Panc1 (cell line): ENCODE measurements at regions not wholly inside any gene's neighbourhood (a gene's known extent, or its start where the extent isn't known, plus 50 kb on each side); places are given as distances from the start of the nearest gene placed in this dataset.

ENCODE experiments used
- ATAC-seq: fragments of 200-7000 bp; cut with Tn5 transposase; 2 replicates; pipeline ENCODE4 v1.9.1; 2020; ENCODE audit warnings: mild to moderate bottlenecking, moderate library complexity
- BruUV-seq: library from RNA; stranded (reverse); fragments of 400-500 nt; replicated peaks from 2 replicates; lab custom pipeline; 2021; lab: Mats Ljungman, UMichigan
- CTCF ChIA-PET: fragments of 300-600 bp; sonication (Branson Sonifier 250); formaldehyde crosslinking; loops from one replicate; lab custom pipeline; 2022; ENCODE audit warnings: antibody characterized with exemption; lab: Charles Lee
- POLR2A ChIA-PET: fragments of 300-600 bp; sonication (Branson Sonifier 250); formaldehyde crosslinking; loops from one replicate; lab custom pipeline; 2022; ENCODE audit warnings: antibody characterized with exemption; lab: Charles Lee
- DNase-seq: peaks from one replicate; pipeline ENCODE4 v3.0.0-alpha.2; 2010; ENCODE audit warnings: low read depth, low spot score
- H3K27ac ChIP-seq: 2 replicates; pipeline ENCODE4 v1.5.1; 2011; ENCODE audit warnings: mild to moderate bottlenecking, low read length, inconsistent platforms
- H3K27me3 ChIP-seq: fragments of 200-500 bp; sonication (Bioruptor generic); 2 replicates; pipeline ENCODE4 v1.6.0; 2014; ENCODE audit warnings: low read length, inconsistent platforms; ENCODE audit not compliant: control insufficient read depth, insufficient read depth
- H3K36me3 ChIP-seq: fragments of 200-500 bp; sonication (Bioruptor generic); 2 replicates; pipeline ENCODE4 v1.5.1; 2014; ENCODE audit warnings: inconsistent platforms, mild to moderate bottlenecking, low read length, moderate library complexity; ENCODE audit not compliant: control insufficient read depth, insufficient read depth
- H3K4me1 ChIP-seq: 2 replicates; pipeline ENCODE4 v1.5.1; 2011; ENCODE audit warnings: inconsistent platforms, mild to moderate bottlenecking, low read length, moderate library complexity; ENCODE audit not compliant: control insufficient read depth, insufficient read depth
- H3K4me3 ChIP-seq, 2 experiments: 2 replicates each; pipeline ENCODE4 v1.5.1; 2011 to 2012; ENCODE audit warnings: low read depth in 2 of 2, low read length in 2 of 2, mild to moderate bottlenecking in 2 of 2, inconsistent platforms in 1 of 2, moderate library complexity in 1 of 2
- H3K9me3 ChIP-seq: fragments of 200-500 bp; sonication (Bioruptor generic); 2 replicates; pipeline ENCODE4 v1.5.1; 2014; ENCODE audit warnings: low read depth, mild to moderate bottlenecking, inconsistent platforms, low read length, moderate library complexity; ENCODE audit not compliant: control insufficient read depth, insufficient read depth
- CTCF ChIP-seq: fragments of 450-650 bp; IDR thresholded peaks from 2 replicates; pipeline ENCODE4 v1.5.1; 2017; ENCODE audit warnings: mild to moderate bottlenecking
- POLR2AphosphoS5 ChIP-seq: IDR thresholded peaks from 2 replicates; pipeline ENCODE4 v1.6.1; 2012; ENCODE audit warnings: mild to moderate bottlenecking, low read depth, low read length, moderate library complexity
- REST ChIP-seq, 2 experiments: IDR thresholded peaks; 2 replicates each; pipeline ENCODE4 v1.6.1; 2011 to 2012; ENCODE audit warnings: low read depth in 2 of 2, control low read depth in 1 of 2, low read length in 1 of 2, mild to moderate bottlenecking in 1 of 2, moderate library complexity in 1 of 2; ENCODE audit not compliant: insufficient read depth in 1 of 2
- SIN3A ChIP-seq: IDR thresholded peaks from 2 replicates; pipeline ENCODE4 v1.6.1; 2012; ENCODE audit warnings: low read depth, mild to moderate bottlenecking, low read length, moderate library complexity, borderline replicate concordance; ENCODE audit not compliant: insufficient read depth
- TCF7L2 ChIP-seq: IDR thresholded peaks from 2 replicates; pipeline ENCODE4 v1.6.1; 2011; ENCODE audit warnings: mild to moderate bottlenecking, low read depth, low read length, inconsistent platforms
- in situ Hi-C: cut with HindIII; loops from 2 replicates; pipeline ENCODE4 v1.10.0; 2016; ENCODE audit warnings: low sequenced_read_pairs, low pct_unique_long_range_greater_than_20kb
- intact Hi-C: fragments of 100-400 bp; cut with micrococcal nuclease; formaldehyde crosslinking; loops from one replicate; pipeline ENCODE4 v1.10.0; 2022; ENCODE audit not compliant: unreplicated experiment

GRCh38 chr4:78693777-78694456 is 82.2 kb upstream of the BMP2K start:
- H3K4me3 ChIP-seq: no peak overlapping the region
- DNase-seq (no peak), ATAC-seq (no peak)
- intact Hi-C loops: no loop called here
- ChIA-PET CTCF (no interaction called here), POLR2A (no interaction called here)
- H3K4me1 ChIP-seq: no peaks in the 10 kb centered on the region
- H3K27ac ChIP-seq: no peak overlapping the region
- no peaks in the 10 kb centered on the region for H3K36me3 ChIP-seq
- no peaks in the 10 kb centered on the region for H3K27me3 ChIP-seq
- BruUV-seq: no TSS peak
- in situ Hi-C loops: no loop called here
- TF ChIP-seq CTCF (no peak), TCF7L2 (no peak), REST (IDR thresholded peaks at IDR 0.05; ENCODE audit: insufficient read depth in 1 of 2, low read depth in 2 of 2, low read length in 1 of 2) (no peak), SIN3A (no peak), POLR2AphosphoS5 (no peak)
- no peaks in the 10 kb centered on the region for H3K9me3 ChIP-seq

- no peaks in the 10 kb centered on the region for H3K27me3 ChIP-seq
- in situ Hi-C loops (no loop called here), intact Hi-C loops (no loop called here)
- H3K9me3 ChIP-seq: no peaks in the 10 kb centered on the region
- no peaks in the 10 kb centered on the region for H3K36me3 ChIP-seq
- ChIA-PET POLR2A (no interaction called here), CTCF (no interaction called here)
- H3K27ac ChIP-seq: no peak overlapping the region
- no peak overlapping the region for H3K4me3 ChIP-seq
- H3K4me1 ChIP-seq: no peaks in the 10 kb centered on the region
- no peak for DNase-seq
- TF ChIP-seq SIN3A (no peak), POLR2AphosphoS5 (no peak), REST (IDR thresholded peaks at IDR 0.05; ENCODE audit: insufficient read depth in 1 of 2, low read depth in 2 of 2, low read length in 1 of 2) (no peak), CTCF (no peak), TCF7L2 (no peak)
- ATAC-seq: no peak
- no TSS peak for BruUV-seq
Observed at GRCh38 chr4:78694457-78694787, 81.7 kb upstream of the BMP2K start.
